WERI-Rb-1 (cell line): ENCODE measurements at regions not wholly inside any gene's neighbourhood (a gene's known extent, or its start where the extent isn't known, plus 50 kb on each side); places are given as distances from the start of the nearest gene placed in this dataset.
"Not testable (repeated sequence)": the region's sequence is repeated elsewhere in the genome, so short reads cannot be mapped to it uniquely, and the experiment has no call there.

Source experiments
- DNase-seq: peaks from one replicate; pipeline ENCODE4 v3.0.0-alpha.2; 2020
- H3K27ac ChIP-seq: fragments of 250-450 bp; sonication (Bioruptor Pico); 2 replicates; pipeline ENCODE4 v1.5.1; 2020; ENCODE audit warnings: mild to moderate bottlenecking, moderate library complexity
- H3K27me3 ChIP-seq: fragments of 250-450 bp; sonication (Bioruptor Pico); 2 replicates; pipeline ENCODE4 v1.5.1; 2021; ENCODE audit warnings: mild to moderate bottlenecking, low read depth, moderate library complexity; ENCODE audit not compliant: insufficient read depth, severe bottlenecking
- H3K36me3 ChIP-seq: fragments of 250-450 bp; sonication (Bioruptor Pico); 2 replicates; pipeline ENCODE4 v1.5.1; 2020; ENCODE audit warnings: mild to moderate bottlenecking, moderate library complexity
- H3K4me3 ChIP-seq: 2 replicates; pipeline ENCODE4 v1.5.1; 2011; ENCODE audit warnings: low read depth, mild to moderate bottlenecking, control low read depth, low read length
- H3K9me3 ChIP-seq: fragments of 250-450 bp; sonication (Bioruptor Pico); 2 replicates; pipeline ENCODE4 v1.5.1; 2021; ENCODE audit warnings: mild to moderate bottlenecking, moderate library complexity; ENCODE audit not compliant: severe bottlenecking

DNA sequence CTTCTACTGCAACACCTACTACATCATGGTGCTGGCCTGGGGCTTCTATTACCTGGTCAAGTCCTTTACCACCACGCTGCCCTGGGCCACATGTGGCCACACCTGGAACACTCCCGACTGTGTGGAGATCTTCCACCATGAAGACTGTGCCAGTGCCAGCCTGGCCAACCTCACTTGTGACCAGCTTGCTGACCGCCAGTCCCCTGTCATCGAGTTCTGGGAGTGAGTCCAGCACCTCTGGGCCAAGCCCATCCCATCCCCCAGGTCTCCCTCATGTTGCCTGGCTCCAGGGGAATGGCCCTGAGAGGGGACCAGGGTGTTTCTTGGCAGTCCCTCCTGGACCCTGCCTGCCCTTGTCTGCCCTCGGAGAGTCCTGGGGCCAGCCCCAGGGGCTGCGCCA lies 519.4 kb downstream of the TP53TG3F start:
- not testable (repeated sequence) for DNase-seq, H3K4me3 ChIP-seq, H3K36me3 ChIP-seq, H3K27me3 ChIP-seq, H3K9me3 ChIP-seq, H3K27ac ChIP-seq

DNA sequence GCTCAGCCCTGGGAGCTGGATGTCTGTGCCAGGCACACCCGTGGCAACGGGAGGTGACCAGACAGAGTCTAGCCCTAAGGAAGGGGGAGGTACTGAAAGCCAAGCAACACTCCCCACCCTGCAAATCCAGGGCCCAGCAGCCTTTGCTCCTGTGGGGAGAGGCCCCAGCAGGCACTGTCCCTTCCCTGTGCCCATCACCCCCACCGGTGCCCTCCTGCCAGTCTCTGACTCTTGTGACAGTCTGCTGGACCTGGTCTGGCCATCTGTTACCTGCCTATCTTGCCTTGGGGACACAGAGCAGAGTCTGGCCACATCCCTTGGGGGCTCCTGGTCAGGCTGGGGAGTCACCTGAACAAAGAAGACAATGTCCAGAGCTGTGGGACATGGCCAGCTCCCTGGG lies 520.2 kb downstream of the TP53TG3F start:
- not testable (repeated sequence) for H3K36me3 ChIP-seq, H3K4me3 ChIP-seq, H3K27me3 ChIP-seq, H3K9me3 ChIP-seq, DNase-seq, H3K27ac ChIP-seq

DNA sequence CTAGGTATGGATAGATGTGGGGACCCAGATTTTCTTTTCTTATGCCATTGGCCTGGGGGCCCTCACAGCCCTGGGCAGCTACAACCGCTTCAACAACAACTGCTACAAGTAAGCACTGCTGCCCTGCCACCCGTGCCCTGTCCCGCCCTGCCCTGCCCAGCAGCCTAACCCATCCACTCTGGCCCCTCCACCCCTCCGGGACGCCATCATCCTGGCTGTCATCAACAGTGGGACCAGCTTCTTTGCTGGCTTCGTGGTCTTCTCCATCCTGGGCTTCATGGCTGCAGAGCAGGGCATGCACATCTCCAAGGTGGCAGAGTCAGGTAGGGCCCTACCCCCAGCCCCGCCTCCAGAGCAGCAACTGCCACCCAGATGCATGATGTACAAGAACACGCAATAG lies 521.3 kb downstream of the TP53TG3F start:
- not testable (repeated sequence) for H3K4me3 ChIP-seq, DNase-seq, H3K27me3 ChIP-seq, H3K27ac ChIP-seq, H3K36me3 ChIP-seq, H3K9me3 ChIP-seq

DNA sequence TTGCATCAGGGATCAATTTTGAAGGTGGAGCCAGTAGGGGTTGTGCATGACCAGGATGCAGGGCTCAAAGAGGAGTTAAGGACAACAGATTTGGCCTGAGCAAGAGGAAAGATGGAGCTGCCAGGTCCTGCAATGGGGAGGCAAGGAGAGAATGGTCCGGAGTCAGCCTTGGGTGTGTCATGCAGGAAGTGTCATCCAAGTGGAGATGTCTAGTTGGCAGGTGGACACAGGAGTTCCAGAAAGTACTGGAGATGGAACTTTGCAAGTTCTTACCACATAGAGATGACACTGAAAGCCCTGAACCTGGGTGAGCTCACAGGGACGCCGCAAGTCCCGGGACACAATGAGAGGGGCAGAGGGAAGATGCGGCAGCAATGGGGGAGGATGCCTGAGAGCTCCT lies 525.0 kb downstream of the TP53TG3F start:
- H3K9me3 ChIP-seq, H3K36me3 ChIP-seq, DNase-seq, H3K27me3 ChIP-seq, H3K4me3 ChIP-seq, H3K27ac ChIP-seq: not testable (repeated sequence)

DNA sequence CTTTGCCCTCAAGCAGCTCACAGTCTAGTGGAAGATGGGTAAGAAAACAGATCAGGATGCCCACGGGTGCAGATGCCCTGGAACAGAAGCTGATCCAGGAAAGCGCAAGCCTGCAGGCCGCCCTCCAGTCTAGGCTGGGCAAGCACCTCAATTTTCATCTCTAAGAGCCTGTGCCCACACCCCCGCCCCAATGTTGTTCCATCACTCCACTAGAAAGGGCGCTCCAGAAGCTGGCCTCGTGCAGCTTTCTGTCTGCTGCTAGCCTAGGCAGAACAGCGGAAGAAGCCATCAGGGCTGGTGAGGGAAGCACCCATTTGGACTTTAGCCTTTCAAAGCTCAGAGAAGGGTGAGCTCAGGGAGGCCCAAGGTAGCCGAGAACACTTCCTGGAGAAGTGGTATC lies 527.1 kb downstream of the TP53TG3F start:
- H3K27ac ChIP-seq, H3K9me3 ChIP-seq, H3K36me3 ChIP-seq, DNase-seq, H3K27me3 ChIP-seq, H3K4me3 ChIP-seq: not testable (repeated sequence)

DNA sequence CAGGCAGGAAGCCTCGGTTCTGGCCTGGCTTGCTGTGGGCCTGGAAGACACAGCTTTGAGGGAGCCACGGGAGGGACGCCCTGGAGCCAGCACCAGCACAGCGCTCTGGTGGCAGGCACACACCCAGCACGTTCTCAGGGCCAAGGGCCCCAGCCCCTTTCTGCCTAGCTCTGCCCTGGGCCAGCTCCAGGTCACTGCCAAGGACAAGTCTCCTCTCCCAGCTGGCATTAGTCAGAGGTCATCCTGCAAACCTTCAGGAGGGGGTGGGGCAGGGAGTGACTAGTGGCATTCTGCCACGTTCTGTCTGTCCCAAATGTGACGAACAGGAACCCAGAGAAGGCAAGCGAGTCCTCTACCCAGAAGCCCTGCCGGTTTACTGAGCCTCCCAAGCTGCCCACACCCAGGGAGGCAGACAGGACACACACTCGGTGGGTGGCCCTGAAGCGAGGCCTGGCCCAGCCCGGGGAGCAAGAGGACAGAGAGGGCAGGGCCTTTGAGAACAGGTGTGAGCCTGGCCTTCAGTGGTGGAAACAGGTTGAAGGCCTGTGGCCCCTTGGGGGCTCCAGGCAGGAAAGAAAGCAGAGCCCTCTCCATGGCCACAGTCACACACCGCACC lies 528.0 kb downstream of the TP53TG3F start:
- H3K27me3 ChIP-seq, DNase-seq, H3K9me3 ChIP-seq, H3K4me3 ChIP-seq, H3K36me3 ChIP-seq, H3K27ac ChIP-seq: not testable (repeated sequence)

DNA sequence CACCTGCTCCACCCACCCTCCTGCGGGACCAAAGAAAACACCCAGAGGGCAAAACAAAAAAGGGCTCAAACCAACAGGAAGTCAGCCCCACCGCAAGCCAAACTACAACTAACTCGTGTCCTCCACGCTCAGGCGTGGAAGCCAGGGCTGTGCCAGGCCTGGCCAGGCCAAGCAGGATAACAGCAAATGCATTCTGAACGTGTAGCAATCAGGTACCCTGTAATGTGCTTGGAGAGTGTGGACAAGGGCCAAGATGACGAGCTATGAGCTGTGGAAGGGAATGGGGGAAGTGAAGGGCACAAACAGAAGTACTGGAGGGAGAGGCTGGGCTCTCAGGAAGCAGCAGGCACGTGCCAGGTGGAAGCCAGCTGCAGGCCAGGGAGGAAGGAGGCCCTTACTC lies 528.6 kb downstream of the TP53TG3F start:
- H3K4me3 ChIP-seq, H3K36me3 ChIP-seq, H3K27ac ChIP-seq, H3K27me3 ChIP-seq, H3K9me3 ChIP-seq, DNase-seq: not testable (repeated sequence)

DNA sequence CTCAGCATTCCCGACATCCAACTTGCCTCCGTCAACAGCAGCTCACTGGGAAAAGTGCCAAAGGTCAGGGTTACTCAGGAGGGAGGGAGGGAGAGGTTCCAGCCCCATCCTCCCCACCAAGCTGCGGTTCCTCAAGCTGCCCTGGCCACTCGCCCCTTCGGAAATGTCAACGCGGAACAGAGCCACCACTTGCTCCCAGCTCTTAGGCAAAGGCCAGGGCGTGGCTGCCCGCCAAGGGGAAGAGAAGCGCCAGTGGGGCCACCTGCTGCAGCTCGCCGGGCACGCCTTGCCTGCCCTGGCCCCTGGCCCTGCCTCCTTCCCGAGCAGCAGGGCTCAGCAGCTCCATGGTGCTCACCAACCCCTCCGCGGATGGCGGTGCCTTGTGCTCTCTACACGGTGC lies 531.1 kb downstream of the TP53TG3F start:
- H3K36me3 ChIP-seq, H3K9me3 ChIP-seq, H3K4me3 ChIP-seq, H3K27ac ChIP-seq, DNase-seq, H3K27me3 ChIP-seq: not testable (repeated sequence)

DNA sequence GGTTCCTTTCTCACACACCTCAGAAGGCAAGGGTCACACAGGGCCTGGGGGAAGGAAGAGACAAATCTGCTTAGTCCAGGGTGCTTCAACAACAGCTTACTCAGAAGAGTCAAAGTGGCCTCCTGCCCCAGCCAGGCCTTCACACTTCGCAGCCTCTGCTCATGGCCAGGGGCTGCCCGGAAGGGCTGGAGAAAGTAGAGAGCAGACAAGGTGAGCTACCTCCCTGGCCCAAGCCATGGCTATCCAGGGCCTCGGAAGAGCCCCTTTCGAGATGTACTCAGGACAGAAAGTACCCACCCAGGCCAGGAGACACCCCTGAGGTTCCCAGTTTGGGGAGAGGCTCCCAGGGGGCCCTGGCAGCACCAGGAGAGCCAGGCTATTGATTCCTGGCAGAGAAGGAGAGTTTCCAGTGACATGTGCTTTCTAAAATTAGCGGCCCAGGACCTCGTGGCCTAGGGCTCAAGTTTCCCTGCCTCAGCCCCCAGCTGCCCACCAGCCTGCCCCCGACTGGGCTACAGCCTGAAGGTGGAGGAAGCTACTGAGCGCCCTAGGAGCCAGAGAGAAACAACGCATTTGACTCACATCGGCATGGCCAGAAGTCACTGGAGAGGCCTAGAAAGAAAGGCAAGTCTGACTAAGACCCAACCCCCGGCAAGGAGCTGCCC lies 533.2 kb downstream of the TP53TG3F start:
- H3K27me3 ChIP-seq, H3K4me3 ChIP-seq, H3K27ac ChIP-seq, H3K36me3 ChIP-seq, H3K9me3 ChIP-seq, DNase-seq: not testable (repeated sequence)

DNA sequence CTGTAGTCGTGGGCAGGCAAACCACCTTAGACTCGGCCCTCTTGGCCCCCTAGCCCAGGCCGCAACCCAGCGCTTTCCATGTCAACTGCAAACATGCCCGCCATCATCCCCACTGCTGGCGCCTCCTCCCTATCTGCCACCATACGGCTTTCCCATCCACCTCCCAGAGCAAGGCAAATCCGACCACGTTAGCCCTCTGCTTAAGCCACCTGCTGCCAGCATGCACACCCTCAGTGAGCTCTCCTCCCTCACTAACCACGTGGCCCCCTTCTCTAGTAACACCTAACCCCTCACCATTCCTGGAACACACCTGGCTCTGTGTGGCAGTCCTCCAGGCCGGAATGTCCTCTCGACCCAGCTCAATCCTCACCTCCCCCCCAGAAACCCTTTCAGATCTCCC lies 534.8 kb downstream of the TP53TG3F start:
- H3K36me3 ChIP-seq, H3K27ac ChIP-seq, H3K27me3 ChIP-seq, H3K9me3 ChIP-seq, H3K4me3 ChIP-seq, DNase-seq: not testable (repeated sequence)

DNA sequence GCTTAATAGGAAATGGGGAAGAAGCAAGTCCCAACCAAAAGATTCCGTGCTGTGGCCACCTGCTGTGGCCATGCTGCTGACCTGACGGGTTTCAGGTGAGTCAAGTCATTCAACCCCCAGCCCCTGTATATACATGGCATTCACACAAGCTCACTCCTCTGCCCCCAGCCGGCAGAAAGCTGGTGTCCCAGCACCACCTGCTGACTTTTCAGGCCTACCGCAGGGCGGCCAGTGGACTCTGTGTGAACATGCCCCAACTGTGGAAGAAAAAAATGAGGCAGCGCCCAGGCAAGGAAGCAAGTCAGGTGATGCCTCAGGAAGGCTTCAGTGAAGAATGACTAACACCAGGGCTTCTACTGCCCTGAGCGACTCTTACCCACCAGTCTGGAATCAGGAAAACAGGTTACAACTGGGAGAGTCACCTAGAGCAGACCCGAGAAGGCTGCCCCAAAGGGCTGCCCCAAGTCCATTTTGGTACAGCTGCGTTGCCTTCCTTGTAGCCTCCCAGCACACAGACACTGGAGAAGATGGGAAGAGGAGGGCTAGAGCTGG lies 536.5 kb downstream of the TP53TG3F start:
- H3K9me3 ChIP-seq, H3K27ac ChIP-seq, H3K4me3 ChIP-seq, H3K36me3 ChIP-seq, H3K27me3 ChIP-seq, DNase-seq: not testable (repeated sequence)

DNA sequence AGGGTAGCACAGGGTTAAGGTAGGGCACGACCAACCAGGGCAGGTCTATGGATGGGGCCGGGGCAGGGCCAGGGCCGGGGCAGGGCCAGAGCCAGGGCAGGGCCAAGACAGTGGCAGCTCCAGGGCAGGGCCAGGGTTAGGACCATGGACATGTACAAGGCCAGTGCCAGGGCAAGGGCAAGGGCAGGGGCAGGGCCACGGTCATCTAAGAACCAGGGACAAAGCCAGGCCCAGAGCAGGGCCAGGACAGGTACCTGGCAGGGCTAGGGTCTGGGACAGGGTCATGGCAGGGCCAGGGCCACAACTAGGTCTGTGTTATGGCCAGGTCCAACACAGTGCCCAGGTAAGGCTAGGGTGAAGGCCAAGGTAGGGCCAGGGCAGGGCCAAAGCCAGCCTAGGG lies 541.8 kb downstream of the TP53TG3F start:
- H3K27me3 ChIP-seq, H3K36me3 ChIP-seq, H3K9me3 ChIP-seq, DNase-seq, H3K4me3 ChIP-seq, H3K27ac ChIP-seq: not testable (repeated sequence)

DNA sequence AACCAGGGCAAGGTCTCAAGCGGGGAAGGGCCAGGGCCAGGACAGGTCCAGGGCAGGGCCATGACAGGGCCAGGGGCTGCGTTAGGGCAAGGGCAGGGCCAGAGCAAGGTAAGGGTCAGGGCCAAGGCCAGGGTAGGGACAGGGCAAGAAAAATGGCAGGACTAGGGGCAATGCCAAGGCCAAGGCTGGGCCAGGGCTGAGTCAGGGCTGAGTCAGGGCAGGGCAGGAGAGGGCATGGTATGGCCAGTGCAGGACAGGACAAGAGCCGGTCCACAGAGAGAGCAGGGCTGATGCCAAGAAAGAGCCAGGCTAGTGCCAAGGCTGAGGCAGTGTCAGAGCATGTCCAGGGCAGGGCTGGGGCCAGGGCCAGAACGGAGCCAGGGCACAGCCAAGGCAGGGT lies 542.5 kb downstream of the TP53TG3F start:
- not testable (repeated sequence) for H3K27me3 ChIP-seq, H3K36me3 ChIP-seq, H3K27ac ChIP-seq, H3K4me3 ChIP-seq, DNase-seq, H3K9me3 ChIP-seq

DNA sequence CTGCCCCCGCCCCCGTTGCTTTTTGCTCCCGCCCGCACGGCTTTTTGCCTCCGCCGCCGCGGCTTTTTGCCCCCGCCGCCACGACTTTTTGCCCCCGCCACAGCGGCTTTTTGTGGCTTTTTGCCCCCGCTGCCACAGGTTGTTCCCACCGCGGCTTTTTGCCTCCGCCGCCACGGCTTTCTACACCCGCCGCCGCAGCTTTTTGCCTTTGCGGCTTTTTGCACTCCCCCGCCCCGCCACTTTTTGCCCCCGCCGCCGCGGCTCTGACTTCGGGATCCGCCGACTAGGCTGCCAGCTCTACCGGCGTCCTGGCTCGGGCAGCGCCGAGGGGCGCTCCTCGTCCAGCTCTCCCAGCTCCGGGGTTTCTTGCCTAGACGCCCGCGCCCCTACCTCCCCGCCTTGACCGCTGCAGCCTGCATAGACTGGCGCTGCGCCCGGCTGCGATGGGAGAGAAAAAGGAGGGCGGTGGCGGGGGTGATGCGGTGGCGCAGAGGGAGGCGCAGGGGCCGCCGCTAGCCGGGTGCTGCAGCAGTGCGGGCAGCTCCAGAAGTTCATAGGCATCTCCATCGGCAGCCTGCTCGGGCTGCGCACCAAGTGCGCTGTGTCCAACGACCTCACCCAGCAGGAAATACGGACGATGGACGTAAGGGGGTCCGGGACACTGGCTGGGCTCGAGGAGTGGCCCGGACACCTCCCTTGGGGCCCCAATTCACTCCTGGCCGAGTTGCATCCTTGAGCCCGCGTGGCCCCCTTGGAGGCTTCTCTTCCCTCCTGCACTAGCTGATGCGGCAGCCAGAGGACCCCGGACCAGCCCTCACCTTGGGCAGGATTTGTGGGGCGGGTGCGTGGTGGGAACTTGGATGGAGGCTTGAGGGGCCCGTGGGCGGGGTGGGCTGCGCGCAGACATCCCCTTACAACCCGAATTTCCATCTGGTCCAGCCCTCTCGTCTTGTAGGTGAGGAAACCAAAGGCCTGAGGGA lies 555.7 kb downstream of the TP53TG3F start:
- DNase-seq, H3K9me3 ChIP-seq, H3K27ac ChIP-seq, H3K27me3 ChIP-seq, H3K4me3 ChIP-seq, H3K36me3 ChIP-seq: not testable (repeated sequence)
